ENCODE measurements at regions not wholly inside any gene's neighbourhood (a gene's known extent, or its start where the extent isn't known, plus 50 kb on each side); places are given as distances from the start of the nearest gene placed in this dataset.

DNA sequence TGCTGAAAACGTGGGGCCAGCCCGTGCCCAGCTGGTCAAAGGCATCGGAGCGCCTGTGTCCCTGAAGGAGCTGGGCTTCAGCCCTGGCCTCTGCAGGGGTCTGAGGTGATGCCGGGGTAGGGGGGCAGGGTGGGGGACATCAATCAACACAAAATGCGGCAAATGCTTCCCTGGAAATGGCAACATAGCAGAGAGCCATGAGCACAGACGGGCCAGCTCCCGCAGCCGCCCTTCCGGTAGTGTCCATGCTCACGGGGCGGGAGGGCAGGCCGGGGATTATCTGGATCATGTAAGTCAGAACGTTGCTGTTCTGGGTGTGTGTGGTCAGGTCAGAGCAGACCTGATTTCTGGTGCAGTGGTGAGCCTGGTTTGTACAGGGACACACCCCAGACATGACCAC lies 56.5 kb upstream of the TWIST2 start:
- TF ChIP-seq, protein P1, sequence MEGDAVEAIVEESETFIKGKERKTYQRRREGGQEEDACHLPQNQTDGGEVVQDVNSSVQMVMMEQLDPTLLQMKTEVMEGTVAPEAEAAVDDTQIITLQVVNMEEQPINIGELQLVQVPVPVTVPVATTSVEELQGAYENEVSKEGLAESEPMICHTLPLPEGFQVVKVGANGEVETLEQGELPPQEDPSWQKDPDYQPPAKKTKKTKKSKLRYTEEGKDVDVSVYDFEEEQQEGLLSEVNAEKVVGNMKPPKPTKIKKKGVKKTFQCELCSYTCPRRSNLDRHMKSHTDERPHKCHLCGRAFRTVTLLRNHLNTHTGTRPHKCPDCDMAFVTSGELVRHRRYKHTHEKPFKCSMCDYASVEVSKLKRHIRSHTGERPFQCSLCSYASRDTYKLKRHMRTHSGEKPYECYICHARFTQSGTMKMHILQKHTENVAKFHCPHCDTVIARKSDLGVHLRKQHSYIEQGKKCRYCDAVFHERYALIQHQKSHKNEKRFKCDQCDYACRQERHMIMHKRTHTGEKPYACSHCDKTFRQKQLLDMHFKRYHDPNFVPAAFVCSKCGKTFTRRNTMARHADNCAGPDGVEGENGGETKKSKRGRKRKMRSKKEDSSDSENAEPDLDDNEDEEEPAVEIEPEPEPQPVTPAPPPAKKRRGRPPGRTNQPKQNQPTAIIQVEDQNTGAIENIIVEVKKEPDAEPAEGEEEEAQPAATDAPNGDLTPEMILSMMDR (IDR thresholded peaks at IDR 0.05) = no peak
- TF ChIP-seq EP300 (IDR thresholded peaks at IDR 0.05) = no peak

Data from tibial nerve (tissue), 4 donors.